ENCODE measurements at regions not wholly inside any gene's neighbourhood (a gene's known extent, or its start where the extent isn't known, plus 50 kb on each side); places are given as distances from the start of the nearest gene placed in this dataset.

DNA sequence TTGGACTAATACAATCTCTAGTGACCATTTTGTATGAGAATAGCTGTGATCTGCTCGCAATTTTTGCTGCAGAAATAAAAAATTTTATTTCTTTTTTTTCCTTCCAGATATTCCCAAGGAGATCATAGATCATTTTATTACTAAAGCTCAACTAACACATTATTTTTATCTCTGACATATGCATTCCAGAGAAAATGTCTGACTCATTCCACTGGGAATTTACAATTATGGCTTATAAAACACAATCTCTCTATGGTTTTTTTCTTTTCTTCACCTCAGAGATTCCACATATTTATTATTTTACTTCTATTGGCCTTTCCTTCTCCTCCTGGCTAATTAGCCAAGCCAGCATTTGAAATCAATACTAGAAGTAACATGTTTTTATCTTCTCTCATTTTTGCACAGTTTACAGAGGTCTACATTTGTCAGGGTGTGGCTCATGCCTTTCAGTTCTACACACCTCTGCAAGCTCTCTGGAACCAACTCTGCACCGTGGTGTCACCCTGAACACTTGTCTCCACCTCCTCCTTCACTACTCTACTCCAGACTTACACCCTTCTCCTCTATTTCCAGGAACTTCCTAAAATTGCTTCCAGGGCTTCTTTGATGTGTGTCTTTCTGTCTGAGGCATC lies 59.8 kb upstream of the GPM6A start:
- DNase-seq (ENCODE audit: low read depth): peak; percentile 1

GRCh38 chr4:175873707-175874106 lies 61.6 kb upstream of the GPM6A start:
- no peak for DNase-seq (ENCODE audit: low read depth)

- no peak for DNase-seq (ENCODE audit: low read depth)
These were observed 62.2 kb upstream of the GPM6A start for GRCh38 chr4:175874306-175874705.

DNA sequence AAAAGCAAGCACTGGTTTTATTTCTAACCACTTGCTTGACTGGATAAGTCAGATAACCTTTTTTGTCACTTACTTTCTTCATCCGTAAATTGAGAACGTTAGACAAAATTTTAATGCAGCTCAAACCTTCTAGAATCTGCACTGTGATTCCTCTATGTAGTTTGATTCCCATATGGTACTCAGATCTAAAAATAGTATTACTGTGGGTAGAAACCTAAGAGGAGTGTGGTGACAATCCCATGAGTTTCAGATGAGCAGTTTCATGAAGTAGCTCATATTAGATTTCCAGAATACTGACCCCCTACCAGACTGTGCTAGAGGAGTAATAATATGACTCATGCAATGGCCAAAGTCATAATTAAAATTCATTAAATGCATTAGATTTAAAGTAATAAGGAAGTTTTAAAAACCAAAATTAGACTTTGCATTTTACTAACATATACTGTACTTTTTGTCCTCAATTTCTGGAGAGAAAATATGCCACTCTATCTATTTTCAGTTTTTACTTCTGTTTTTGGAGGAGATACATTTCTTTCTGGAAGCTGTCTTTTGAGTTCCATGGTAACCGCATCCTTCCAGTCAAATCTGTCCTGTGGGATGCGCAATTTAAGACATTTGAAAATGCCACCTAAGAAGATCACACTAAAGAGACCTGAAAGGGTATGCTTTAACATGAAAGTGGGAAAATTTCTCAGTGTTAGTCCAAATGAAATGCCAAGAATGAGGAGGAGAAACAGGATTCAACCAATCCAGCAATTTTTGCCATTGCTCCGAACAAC lies 64.1 kb upstream of the GPM6A start:
- DNase-seq (ENCODE audit: low read depth): no peak

DNA sequence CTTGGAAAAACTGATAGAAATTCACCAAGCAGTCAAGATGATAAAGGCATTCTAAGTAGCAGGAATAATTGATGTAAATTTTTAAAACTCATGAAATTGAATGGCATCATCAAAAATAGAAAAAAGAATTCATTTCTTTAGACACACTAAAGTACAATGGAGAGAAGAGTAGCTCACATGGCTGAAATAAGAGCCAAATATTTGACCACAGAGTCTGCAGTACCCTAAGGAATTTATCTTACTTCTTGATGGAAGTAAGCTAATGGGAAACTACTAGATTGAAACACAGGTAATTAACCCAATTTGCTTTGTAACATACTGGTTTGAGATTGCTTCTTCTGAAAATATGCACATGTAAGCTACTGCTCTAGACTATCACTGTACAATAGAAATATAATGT lies 70.8 kb upstream of the GPM6A start:
- no peak for DNase-seq (ENCODE audit: low read depth)

DNA sequence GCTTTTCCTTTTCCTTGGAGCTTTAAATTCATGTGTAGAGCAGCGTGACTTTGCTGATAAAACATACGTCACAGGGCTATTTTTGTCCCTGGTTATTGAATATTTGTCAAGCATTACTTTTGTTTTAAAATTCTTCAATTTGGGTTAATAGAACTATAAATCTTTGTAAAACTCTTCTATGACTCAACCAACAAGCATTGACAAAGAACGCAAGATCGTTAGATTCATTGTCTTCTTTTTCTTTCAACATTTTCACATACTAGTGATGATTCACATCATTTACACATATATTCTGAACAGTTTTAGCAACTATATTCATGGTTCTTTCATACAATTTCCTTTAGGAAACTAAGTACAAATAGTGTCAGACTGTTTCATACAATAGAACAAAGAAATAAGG lies 72.0 kb upstream of the GPM6A start:
- peak; percentile 1 for DNase-seq (ENCODE audit: low read depth)

DNA sequence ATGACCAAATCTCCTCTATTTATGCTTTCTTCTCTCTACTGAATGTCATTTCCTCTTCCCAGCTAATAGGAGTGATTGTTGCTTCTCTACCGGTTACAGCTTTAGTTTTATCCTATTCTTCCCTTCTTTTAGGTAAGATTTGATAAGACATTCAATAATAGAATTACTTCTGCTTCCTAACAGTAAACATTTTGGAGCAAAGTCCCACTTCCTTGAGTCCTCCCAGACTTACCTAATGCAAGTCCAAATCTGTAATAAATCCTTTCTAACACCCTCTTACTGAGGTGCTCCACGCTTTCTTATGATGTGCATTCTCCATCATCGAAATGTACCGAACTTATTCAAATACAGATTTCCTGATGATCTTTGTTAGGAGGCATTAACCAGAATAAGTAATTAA lies 79.2 kb upstream of the GPM6A start:
- no peak for DNase-seq (ENCODE audit: low read depth)

DNA sequence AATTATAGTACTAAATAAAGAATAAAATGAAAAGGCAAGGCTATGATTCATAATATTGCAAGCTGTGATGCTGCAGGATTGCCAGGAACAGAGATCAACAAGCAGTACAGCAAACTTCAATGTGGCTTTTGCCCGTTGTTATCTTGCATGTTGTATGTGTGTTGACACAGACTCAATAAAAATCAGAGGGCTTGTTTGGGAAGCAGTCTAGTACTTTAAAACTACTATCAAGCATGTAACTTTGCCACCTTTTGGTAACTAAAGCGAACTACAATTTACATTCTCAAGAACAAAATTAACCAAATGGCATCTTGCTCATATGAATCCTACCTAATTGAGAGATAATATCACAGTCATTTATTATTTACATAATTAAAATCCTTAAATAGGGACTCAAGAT lies 79.8 kb upstream of the GPM6A start:
- DNase-seq (ENCODE audit: low read depth): peak; percentile 38

DNA sequence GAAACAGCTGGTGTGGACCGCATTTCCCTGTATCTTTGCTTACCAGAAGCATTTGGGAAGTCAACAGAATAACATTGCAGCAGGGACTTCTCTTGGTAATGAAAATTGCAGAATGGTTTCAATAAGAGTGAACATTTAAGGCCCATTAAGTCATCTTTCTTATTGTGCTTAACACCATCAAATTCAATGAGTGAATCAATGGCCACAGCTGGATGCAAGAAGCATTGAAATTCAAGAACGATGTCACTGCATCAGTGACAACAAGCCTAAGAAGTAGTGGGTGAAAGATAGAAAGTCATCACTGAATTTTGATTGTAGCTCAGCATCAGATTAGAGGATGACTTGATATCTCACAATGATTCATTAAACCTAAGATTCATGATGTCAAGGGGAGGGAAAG lies 93.9 kb upstream of the GPM6A start:
- DNase-seq (ENCODE audit: low read depth): no peak

DNA sequence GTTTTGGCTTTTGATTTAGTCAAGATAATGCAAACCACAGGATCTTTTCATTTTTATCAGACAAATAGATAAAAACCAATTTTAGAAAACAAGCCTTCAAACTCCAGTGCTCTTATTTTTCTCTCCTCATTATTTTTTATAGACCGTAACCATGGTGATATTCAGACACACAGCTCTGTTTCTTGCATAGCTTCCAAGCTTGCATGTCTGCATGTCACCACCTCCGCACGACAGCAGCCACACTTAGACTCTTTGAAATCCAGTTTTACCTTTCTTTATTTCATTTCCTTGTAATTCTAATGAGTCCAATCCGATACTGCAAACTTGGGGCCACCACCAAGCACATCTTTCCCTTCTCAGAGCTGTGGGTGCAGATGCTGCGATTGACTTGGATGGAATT lies 94.3 kb upstream of the GPM6A start:
- DNase-seq (ENCODE audit: low read depth): no peak

- no peak for DNase-seq (ENCODE audit: low read depth)
These were observed 98.6 kb upstream of the GPM6A start for GRCh38 chr4:175910700-175911099.

GRCh38 chr4:175916626-175917351 lies 104.7 kb upstream of the GPM6A start:
- DNase-seq (ENCODE audit: low read depth): no peak

GRCh38 chr4:175927121-175927520 lies 115.1 kb upstream of the GPM6A start:
- DNase-seq (ENCODE audit: low read depth): peak; percentile 18

- no peak for DNase-seq (ENCODE audit: low read depth)
These were observed 117.4 kb upstream of the GPM6A start for GRCh38 chr4:175929441-175929840.

GRCh38 chr4:175929932-175930331 lies 117.9 kb upstream of the GPM6A start:
- no peak for DNase-seq (ENCODE audit: low read depth)

DNA sequence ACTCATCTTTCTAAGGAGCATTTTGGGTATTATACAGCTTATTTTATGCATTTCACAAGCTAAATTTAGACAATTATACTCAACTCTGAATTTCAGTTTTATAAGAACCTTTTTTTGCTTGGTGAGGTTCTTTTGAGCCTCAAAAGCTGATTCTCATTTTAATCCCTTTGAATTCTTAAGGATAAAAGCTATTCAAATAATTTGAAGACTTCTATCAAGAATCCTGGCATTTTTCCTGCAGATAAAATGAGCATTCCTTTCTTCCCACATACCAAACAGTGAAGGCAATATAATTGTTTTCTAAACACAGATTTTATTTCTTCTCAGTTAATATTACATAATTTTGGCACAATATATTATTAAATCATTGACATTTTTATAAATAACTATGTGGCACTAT lies 118.4 kb upstream of the GPM6A start:
- no peak for DNase-seq (ENCODE audit: low read depth)

DNA sequence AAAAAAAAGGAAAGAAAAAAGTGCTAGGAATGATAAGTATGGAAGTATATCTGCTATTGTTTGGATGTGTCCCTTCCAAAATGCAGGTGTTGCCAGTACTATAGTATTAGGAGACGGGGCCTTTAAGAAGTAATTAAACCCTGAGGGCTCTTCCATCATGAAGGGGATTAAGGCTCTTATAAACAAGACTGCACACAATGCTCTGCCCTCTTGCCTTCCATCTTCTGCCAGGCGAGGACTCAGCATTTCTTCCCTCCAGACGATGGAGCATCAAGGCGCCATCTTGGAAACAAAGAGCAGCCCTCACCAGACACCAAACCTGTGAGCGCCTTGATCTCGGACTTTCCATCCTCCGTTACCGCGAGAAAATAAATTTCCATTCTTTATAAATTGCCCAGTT lies 120.1 kb upstream of the GPM6A start:
- DNase-seq (ENCODE audit: low read depth): no peak

- no peak for DNase-seq (ENCODE audit: low read depth)
These were observed 122.4 kb upstream of the GPM6A start for GRCh38 chr4:175934506-175934905.

- no peak for DNase-seq (ENCODE audit: low read depth)
These were observed 123.1 kb upstream of the GPM6A start for GRCh38 chr4:175935016-175935661.

DNA sequence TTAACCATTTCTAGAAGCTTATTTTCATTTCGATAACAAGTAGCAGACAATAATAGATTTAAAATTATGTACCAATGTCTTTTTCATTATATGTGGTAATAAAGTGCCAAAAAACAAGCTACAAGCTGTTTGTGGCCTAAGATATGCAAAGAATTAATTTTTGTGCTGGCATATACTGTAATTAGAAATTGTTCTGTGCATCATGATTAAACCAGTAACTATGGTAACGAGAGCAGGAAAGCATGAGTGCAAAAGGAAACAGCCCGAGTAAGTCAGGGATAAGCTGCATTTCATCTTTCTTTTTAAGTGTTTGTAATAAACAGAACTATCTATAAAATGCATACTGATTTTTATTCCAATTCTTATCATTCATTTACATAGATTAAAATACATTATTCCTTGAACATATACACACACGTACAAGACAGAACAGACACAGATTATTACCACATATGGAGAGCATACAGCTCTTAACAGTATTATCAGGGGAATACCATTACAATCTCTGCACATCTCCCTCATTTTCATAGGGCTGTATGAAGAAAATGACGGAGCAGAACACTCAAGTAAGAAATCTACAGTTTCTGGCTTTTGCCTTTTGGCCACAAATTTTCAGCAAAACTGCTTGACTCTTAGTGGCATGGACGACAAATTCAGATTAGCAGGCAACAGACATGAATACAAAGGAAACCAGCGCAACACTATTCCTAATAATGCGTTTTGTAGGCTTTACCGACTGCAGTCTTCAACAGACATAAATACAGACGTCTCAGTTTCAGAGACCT lies 121.3 kb upstream of the WDR17 start:
- DNase-seq (ENCODE audit: low read depth): no peak

DNA sequence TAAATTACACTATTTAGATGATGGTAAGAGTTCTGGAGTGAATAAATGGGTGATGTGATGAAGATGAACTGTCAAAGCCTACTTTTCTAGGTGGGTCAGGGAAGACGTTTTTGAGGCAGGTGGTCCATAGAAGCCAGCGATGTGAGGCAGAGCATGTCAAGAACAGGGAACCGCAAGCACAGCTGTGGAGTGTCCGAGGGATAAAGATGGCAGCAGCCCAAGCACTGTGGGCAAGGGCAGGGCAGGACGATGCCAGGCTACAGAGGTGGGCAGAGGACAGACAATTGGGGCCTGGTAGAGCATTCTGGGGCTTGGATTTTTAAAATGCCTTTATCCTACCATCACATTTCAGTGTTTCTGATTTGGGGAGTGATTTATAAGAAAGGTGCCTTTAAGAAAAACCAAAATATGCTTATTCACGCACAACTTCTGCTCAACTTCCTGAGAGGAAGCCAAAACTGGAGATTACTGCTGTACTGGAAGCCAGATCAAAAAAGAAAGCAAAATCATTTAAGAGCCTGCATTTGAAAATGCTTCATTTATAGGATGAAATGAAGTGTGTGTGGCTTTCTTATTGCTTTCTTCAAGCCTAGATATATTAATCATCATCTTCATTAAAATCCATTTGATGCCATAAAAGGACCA lies 119.0 kb upstream of the WDR17 start:
- DNase-seq (ENCODE audit: low read depth): no peak
